ENCODE measurements at regions not wholly inside any gene's neighbourhood (a gene's known extent, or its start where the extent isn't known, plus 50 kb on each side); places are given as distances from the start of the nearest gene placed in this dataset.

DNA sequence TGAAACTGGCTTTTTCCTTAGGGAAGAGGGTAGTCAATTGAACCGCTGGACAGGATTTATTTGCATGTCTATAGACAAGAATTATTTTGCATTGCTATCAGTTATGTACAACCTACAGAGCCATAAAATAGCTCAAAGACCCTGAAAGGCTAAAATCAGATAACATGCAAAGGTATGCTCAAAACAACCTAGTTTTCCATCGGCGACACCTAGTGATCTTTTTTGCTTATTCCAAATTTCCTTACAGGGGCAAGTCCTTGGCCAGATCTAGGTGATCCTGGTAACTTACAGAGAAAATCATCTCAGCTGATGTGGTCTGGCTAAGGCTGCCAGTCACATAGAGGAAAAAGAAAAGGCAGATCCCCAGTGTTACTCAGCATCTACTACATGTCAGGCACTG, 141.2 kb upstream of the RPL38 start:
- BruUV-seq (replicated peaks), result no TSS peak
- Histone ChIP-seq H3K27ac (ENCODE audit: low read length) (no peak overlapping the region), H3F3A (ENCODE audit: low read length, unreplicated experiment) (no peaks in the 10 kb centered on the region), H4K20me1 (ENCODE audit: low read length) (no peaks in the 10 kb centered on the region), H3K4me2 (ENCODE audit: low read length) (no peak overlapping the region), H3K36me3 (ENCODE audit: low read depth, low read length) (no peaks in the 10 kb centered on the region), H3K27me3 (ENCODE audit: low read length) (peaks cover 74% of the 10 kb centered on the region), H3K4me3 (ENCODE audit: low read length) (no peak overlapping the region), H3K9me3 (ENCODE audit: low read length) (no peaks in the 10 kb centered on the region), H3K79me2 (ENCODE audit: low read length) (no peaks in the 10 kb centered on the region), H2AFZ (ENCODE audit: low read length) (no peak overlapping the region), H3K4me1 (ENCODE audit: insufficient read depth, low read length) (no peaks in the 10 kb centered on the region), H3K9me2 (replicated peaks; ENCODE audit: low read length) (no peaks in the 10 kb centered on the region), H3K9ac (ENCODE audit: low read length) (no peak overlapping the region)
- DNase-seq (no peak), ATAC-seq (no peak)
- ChIA-PET CTCF (no interaction called here), POLR2A (ENCODE audit: unreplicated experiment) (no interaction called here)
- intact Hi-C loops (cut with micrococcal nuclease), result no loop called here
- no peak for TF ChIP-seq EZH2phosphoT487 (IDR thresholded peaks at IDR 0.05; ENCODE audit: borderline replicate concordance, low read length)
- TF ChIP-seq EZH2 (IDR thresholded peaks at IDR 0.05; ENCODE audit: low read length, unreplicated experiment), result no peak
- TF ChIP-seq, protein P1, sequence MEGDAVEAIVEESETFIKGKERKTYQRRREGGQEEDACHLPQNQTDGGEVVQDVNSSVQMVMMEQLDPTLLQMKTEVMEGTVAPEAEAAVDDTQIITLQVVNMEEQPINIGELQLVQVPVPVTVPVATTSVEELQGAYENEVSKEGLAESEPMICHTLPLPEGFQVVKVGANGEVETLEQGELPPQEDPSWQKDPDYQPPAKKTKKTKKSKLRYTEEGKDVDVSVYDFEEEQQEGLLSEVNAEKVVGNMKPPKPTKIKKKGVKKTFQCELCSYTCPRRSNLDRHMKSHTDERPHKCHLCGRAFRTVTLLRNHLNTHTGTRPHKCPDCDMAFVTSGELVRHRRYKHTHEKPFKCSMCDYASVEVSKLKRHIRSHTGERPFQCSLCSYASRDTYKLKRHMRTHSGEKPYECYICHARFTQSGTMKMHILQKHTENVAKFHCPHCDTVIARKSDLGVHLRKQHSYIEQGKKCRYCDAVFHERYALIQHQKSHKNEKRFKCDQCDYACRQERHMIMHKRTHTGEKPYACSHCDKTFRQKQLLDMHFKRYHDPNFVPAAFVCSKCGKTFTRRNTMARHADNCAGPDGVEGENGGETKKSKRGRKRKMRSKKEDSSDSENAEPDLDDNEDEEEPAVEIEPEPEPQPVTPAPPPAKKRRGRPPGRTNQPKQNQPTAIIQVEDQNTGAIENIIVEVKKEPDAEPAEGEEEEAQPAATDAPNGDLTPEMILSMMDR (conservative IDR thresholded peaks at IDR 0.05; ENCODE audit: low read depth, low read length), result 0 out of 2 replicates have a peak, but pooled peaks have one; percentile 14

DNA sequence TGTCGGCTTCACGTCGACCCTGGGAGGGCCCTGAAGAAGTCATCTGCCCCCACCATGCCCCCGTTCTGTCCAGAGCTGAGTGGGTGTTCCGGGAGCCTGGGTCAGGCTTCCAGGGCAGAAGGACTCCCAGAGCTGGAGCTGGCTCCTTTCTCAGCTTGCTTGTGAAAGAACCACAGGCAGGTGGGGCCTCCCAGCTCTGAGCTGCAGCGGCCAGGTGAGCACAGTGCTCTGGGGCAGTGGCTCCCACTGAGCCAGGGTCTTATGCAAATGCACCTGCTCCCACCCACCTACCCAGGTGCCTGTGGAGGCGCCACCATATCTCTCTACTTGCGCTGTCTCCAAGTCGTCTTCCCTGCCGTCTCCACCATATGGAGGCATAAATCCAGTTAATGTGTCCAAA, 140.0 kb upstream of the RPL38 start:
- no peak for DNase-seq
- CTCF ChIA-PET, result no interaction called here
- Histone ChIP-seq H3K27ac (ENCODE audit: low read length) (no peak overlapping the region), H3K4me3 (ENCODE audit: low read length) (no peak overlapping the region), H4K20me1 (ENCODE audit: low read length) (no peaks in the 10 kb centered on the region), H3K9me3 (ENCODE audit: low read length) (no peaks in the 10 kb centered on the region), H3K9me2 (replicated peaks; ENCODE audit: low read length) (no peaks in the 10 kb centered on the region), H3K4me2 (ENCODE audit: low read length) (no peak overlapping the region), H3K79me2 (ENCODE audit: low read length) (no peaks in the 10 kb centered on the region), H2AFZ (ENCODE audit: low read length) (no peak overlapping the region), H3K9ac (ENCODE audit: low read length) (no peak overlapping the region), H3F3A (ENCODE audit: low read length, unreplicated experiment) (no peaks in the 10 kb centered on the region), H3K4me1 (ENCODE audit: insufficient read depth, low read length) (no peaks in the 10 kb centered on the region), H3K36me3 (ENCODE audit: low read depth, low read length) (no peaks in the 10 kb centered on the region), H3K27me3 (ENCODE audit: low read length) (peaks cover 65% of the 10 kb centered on the region)
- no TSS peak for BruUV-seq (replicated peaks)
- POLR2A ChIA-PET (ENCODE audit: unreplicated experiment), result no interaction called here
- intact Hi-C loops (cut with micrococcal nuclease), result no loop called here
- no peak for TF ChIP-seq EZH2 (IDR thresholded peaks at IDR 0.05; ENCODE audit: low read length, unreplicated experiment)
- TF ChIP-seq, protein P1 (conservative IDR thresholded peaks at IDR 0.05; ENCODE audit: low read depth, low read length), result no peak
- TF ChIP-seq EZH2phosphoT487 (IDR thresholded peaks at IDR 0.05; ENCODE audit: borderline replicate concordance, low read length), result no peak
- ATAC-seq, result no peak

DNA sequence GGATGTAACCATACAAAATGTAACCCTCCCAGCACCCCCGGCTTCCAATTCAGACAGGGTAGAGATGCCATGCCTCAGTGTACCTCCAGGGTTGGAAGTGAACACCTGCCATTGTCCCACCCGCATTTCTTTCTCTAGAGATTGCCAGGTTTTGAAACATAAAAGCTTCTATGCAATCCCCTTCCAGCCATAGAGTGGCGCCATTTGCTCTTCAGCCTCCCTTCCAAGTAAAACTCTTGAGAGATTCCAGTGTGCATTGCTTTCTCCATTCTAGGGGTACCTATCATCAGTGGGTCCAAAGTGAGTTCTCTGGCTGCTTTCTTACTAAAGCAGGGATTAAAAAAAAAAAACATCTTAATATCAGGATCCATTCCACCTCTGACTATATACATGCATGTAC, 133.1 kb upstream of the RPL38 start:
- H3K9me2 ChIP-seq (replicated peaks; ENCODE audit: low read length), result no peaks in the 10 kb centered on the region
- no peaks in the 10 kb centered on the region for H3K79me2 ChIP-seq (ENCODE audit: low read length)
- no peaks in the 10 kb centered on the region for H3F3A ChIP-seq (ENCODE audit: low read length, unreplicated experiment)
- intact Hi-C loops (cut with micrococcal nuclease), result no loop called here
- TF ChIP-seq EZH2 (IDR thresholded peaks at IDR 0.05; ENCODE audit: low read length, unreplicated experiment), result no peak
- no peak for TF ChIP-seq EZH2phosphoT487 (IDR thresholded peaks at IDR 0.05; ENCODE audit: borderline replicate concordance, low read length)
- TF ChIP-seq, protein P1 (conservative IDR thresholded peaks at IDR 0.05; ENCODE audit: low read depth, low read length), result no peak
- no peak overlapping the region for H3K27ac ChIP-seq (ENCODE audit: low read length)
- DNase-seq (no peak), ATAC-seq (no peak)
- H3K27me3 ChIP-seq (ENCODE audit: low read length), result peaks cover 14% of the 10 kb centered on the region
- H4K20me1 ChIP-seq (ENCODE audit: low read length), result no peaks in the 10 kb centered on the region
- ChIA-PET CTCF (no interaction called here), POLR2A (ENCODE audit: unreplicated experiment) (no interaction called here)
- H3K4me3 ChIP-seq (ENCODE audit: low read length), result no peak overlapping the region
- H3K9me3 ChIP-seq (ENCODE audit: low read length), result 0 out of 2 replicates have a peak, but pooled peaks cover 11% of the 10 kb centered on the region
- H3K36me3 ChIP-seq (ENCODE audit: low read depth, low read length), result no peaks in the 10 kb centered on the region
- no peak overlapping the region for H2AFZ ChIP-seq (ENCODE audit: low read length)
- H3K9ac ChIP-seq (ENCODE audit: low read length), result no peak overlapping the region
- no peak overlapping the region for H3K4me2 ChIP-seq (ENCODE audit: low read length)
- H3K4me1 ChIP-seq (ENCODE audit: insufficient read depth, low read length), result no peaks in the 10 kb centered on the region
- no TSS peak for BruUV-seq (replicated peaks)

Measured in PC-3 (cell line).